K562 (cell line): ENCODE measurements at regions not wholly inside any gene's neighbourhood (a gene's known extent, or its start where the extent isn't known, plus 50 kb on each side); places are given as distances from the start of the nearest gene placed in this dataset.

Experiments
- CREB3 ChIP-seq: fragments of 450-650 bp; conservative IDR thresholded peaks from 2 replicates; pipeline ENCODE4 v1.6.1; 2016; ENCODE audit warnings: missing genetic modification characterization, low read depth, mild to moderate bottlenecking, missing compliant biosample characterization, moderate library complexity
- CTCF ChIP-seq, 3 experiments: IDR thresholded peaks in 2 of 3; conservative IDR thresholded peaks in 1 of 3; 2 replicates each; pipeline ENCODE4 v1.5.1; 2011 to 2012; ENCODE audit warnings: low read length in 3 of 3, mild to moderate bottlenecking in 3 of 3, control low read depth in 2 of 3, improper control_type of control experiment in 1 of 3, inconsistent platforms in 1 of 3, low read depth in 1 of 3, mixed read lengths in 1 of 3, moderate library complexity in 1 of 3; ENCODE audit not compliant: insufficient read depth in 2 of 3
- EP300 ChIP-seq: IDR thresholded peaks from 2 replicates; pipeline ENCODE4 v1.6.1; 2012; ENCODE audit warnings: low read length, improper control_type of control experiment
- ESRRA ChIP-seq: fragments of 450-650 bp; IDR thresholded peaks from 2 replicates; pipeline ENCODE4 v1.6.1; 2014; ENCODE audit warnings: low read depth, mild to moderate bottlenecking, moderate library complexity, borderline replicate concordance
- HMGN3 ChIP-seq: IDR thresholded peaks from 2 replicates; pipeline ENCODE4 v1.6.1; 2011; ENCODE audit warnings: borderline replicate concordance, low read depth, mild to moderate bottlenecking, mixed read lengths, low read length; ENCODE audit not compliant: insufficient read length; ENCODE audit errors: extremely low read depth
- KAT8 ChIP-seq: fragments of 450-650 bp; IDR thresholded peaks from 2 replicates; pipeline ENCODE4 v1.6.1; 2016; ENCODE audit warnings: low read depth, mild to moderate bottlenecking
- NBN ChIP-seq: fragments of 450-650 bp; IDR thresholded peaks from 2 replicates; pipeline ENCODE4 v1.6.1; 2016; ENCODE audit warnings: low read depth, mild to moderate bottlenecking
- POLR2A ChIP-seq: fragments of 450-650 bp; conservative IDR thresholded peaks from 2 replicates; pipeline ENCODE4 v1.6.1; 2016
- REST ChIP-seq, 2 experiments: fragments of 450-650 bp; formaldehyde crosslinking in 1 of 2; IDR thresholded peaks; 2 replicates each; pipeline versions ENCODE4 v1.4.0 to v1.6.1; 2014 to 2020; ENCODE audit warnings: mild to moderate bottlenecking in 2 of 2, borderline replicate concordance in 1 of 2, low read depth in 1 of 2
- XRCC5 ChIP-seq: fragments of 200-400 bp; formaldehyde crosslinking; IDR thresholded peaks from 2 replicates; pipeline ENCODE4 v1.6.1; 2017; ENCODE audit warnings: low read depth, mild to moderate bottlenecking, low read length
- ZNF3 ChIP-seq: fragments of 250-450 bp; sonication (Bioruptor Pico); IDR thresholded peaks from 2 replicates; pipeline ENCODE4 v1.5.0; 2021; ENCODE audit warnings: mild to moderate bottlenecking, moderate library complexity

GRCh38 chr20:55273149-55273548, 732.2 kb downstream of the CBLN4 start:
- no peak for TF ChIP-seq ESRRA
- no peak for TF ChIP-seq HMGN3
- TF ChIP-seq REST (IDR thresholded peaks at IDR 0.05; ENCODE audit: borderline replicate concordance): no peak
- no peak for TF ChIP-seq REST (CRISPR knock-in tag; IDR thresholded peaks at IDR 0.05; ENCODE audit: low read depth)
- no peak for TF ChIP-seq KAT8
- no peak for TF ChIP-seq CTCF (IDR thresholded peaks at IDR 0.05 in 2 of 3, conservative IDR thresholded peaks at IDR 0.05 in 1 of 3; ENCODE audit: insufficient read depth in 2 of 3, low read depth in 1 of 3, low read length in 3 of 3)
- TF ChIP-seq NBN: no peak
- TF ChIP-seq CREB3: no peak
- no peak for TF ChIP-seq ZNF3
- no peak for TF ChIP-seq POLR2A
- no peak for TF ChIP-seq EP300
- no peak for TF ChIP-seq XRCC5
